ENCODE measurements at regions not wholly inside any gene's neighbourhood (a gene's known extent, or its start where the extent isn't known, plus 50 kb on each side); places are given as distances from the start of the nearest gene placed in this dataset.

DNA sequence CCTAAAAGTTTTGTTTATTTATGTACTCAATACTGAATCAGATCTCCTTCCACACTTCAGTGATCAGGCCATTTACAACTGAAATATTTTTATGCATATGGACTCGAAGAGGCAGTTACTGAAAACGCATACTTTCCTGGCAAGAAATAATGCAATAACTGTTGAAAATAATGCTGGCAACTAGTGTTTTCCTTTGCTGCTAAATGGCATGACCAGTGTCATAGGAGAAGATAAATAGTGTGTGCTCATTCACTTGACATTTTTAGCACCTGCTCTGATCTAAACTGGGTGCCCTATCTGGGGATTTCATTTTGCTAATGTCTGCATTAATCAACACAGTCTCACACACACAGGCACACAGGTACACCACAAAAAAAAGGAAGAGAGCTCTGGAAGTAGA is 695.2 kb downstream of the TUSC7 start:
- TF ChIP-seq, protein P1, sequence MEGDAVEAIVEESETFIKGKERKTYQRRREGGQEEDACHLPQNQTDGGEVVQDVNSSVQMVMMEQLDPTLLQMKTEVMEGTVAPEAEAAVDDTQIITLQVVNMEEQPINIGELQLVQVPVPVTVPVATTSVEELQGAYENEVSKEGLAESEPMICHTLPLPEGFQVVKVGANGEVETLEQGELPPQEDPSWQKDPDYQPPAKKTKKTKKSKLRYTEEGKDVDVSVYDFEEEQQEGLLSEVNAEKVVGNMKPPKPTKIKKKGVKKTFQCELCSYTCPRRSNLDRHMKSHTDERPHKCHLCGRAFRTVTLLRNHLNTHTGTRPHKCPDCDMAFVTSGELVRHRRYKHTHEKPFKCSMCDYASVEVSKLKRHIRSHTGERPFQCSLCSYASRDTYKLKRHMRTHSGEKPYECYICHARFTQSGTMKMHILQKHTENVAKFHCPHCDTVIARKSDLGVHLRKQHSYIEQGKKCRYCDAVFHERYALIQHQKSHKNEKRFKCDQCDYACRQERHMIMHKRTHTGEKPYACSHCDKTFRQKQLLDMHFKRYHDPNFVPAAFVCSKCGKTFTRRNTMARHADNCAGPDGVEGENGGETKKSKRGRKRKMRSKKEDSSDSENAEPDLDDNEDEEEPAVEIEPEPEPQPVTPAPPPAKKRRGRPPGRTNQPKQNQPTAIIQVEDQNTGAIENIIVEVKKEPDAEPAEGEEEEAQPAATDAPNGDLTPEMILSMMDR (IDR thresholded peaks at IDR 0.05), result no peak
- no peak for TF ChIP-seq POLR2A (IDR thresholded peaks at IDR 0.05)

Data from adrenal gland (tissue), 5 donors.